ENCODE measurements at regions not wholly inside any gene's neighbourhood (a gene's known extent, or its start where the extent isn't known, plus 50 kb on each side); places are given as distances from the start of the nearest gene placed in this dataset.

DNA sequence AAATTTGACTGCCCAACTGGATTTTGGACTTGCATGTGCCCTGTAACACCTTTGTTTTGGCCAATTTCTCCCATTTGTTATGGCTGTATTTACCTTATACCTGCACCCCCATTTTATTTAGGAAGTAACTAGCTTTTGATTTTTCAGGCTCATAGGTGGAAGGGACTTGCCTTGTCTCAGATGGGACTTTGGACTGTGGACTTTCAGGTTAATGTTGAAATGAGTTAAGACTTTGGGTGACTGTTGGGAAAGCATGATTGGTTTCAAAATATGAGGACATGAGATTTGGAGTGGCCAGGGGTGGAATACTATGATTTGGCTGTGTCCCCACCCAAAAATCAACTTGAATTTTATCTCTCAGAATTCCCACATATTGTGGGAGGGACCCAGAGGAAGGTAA lies 490.2 kb downstream of the PRR16 start:
- no peak for TF ChIP-seq EZH2 (IDR thresholded peaks at IDR 0.05; ENCODE audit: borderline replicate concordance, low read depth, low read length, severe bottlenecking)
- TF ChIP-seq, protein P1, sequence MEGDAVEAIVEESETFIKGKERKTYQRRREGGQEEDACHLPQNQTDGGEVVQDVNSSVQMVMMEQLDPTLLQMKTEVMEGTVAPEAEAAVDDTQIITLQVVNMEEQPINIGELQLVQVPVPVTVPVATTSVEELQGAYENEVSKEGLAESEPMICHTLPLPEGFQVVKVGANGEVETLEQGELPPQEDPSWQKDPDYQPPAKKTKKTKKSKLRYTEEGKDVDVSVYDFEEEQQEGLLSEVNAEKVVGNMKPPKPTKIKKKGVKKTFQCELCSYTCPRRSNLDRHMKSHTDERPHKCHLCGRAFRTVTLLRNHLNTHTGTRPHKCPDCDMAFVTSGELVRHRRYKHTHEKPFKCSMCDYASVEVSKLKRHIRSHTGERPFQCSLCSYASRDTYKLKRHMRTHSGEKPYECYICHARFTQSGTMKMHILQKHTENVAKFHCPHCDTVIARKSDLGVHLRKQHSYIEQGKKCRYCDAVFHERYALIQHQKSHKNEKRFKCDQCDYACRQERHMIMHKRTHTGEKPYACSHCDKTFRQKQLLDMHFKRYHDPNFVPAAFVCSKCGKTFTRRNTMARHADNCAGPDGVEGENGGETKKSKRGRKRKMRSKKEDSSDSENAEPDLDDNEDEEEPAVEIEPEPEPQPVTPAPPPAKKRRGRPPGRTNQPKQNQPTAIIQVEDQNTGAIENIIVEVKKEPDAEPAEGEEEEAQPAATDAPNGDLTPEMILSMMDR (IDR thresholded peaks at IDR 0.05; ENCODE audit: borderline replicate concordance, extremely low read depth, low read length, poor library complexity, severe bottlenecking), result no peak
- Histone ChIP-seq H3K4me1 (ENCODE audit: insufficient read depth, low read length) (no peaks in the 10 kb centered on the region), H3K79me2 (ENCODE audit: insufficient read depth, low read length) (no peaks in the 10 kb centered on the region), H4K20me1 (ENCODE audit: insufficient read depth, low read length) (no peaks in the 10 kb centered on the region), H2AFZ (ENCODE audit: low read depth, low read length) (no peak overlapping the region), H3K36me3 (ENCODE audit: insufficient read depth, low read length) (no peaks in the 10 kb centered on the region; the same call in none of the 2 replicates), H3K4me2 (ENCODE audit: insufficient read depth, low read length) (no peak overlapping the region), H3K27me3 (ENCODE audit: insufficient read depth, low read length, poor library complexity) (no peaks in the 10 kb centered on the region), H3K27ac (ENCODE audit: low read length) (no peak overlapping the region), H3K4me3 (ENCODE audit: low read depth in 1 of 2, low read length in 2 of 2) (no peak overlapping the region), H3K9me3 (ENCODE audit: insufficient read depth, low read length, severe bottlenecking) (peaks cover 34% of the 10 kb centered on the region), H3K9ac (ENCODE audit: low read depth, low read length) (no peak overlapping the region)
- DNase-seq (no peak), ATAC-seq (ENCODE audit: insufficient read depth, low read depth) (no peak)

DNA sequence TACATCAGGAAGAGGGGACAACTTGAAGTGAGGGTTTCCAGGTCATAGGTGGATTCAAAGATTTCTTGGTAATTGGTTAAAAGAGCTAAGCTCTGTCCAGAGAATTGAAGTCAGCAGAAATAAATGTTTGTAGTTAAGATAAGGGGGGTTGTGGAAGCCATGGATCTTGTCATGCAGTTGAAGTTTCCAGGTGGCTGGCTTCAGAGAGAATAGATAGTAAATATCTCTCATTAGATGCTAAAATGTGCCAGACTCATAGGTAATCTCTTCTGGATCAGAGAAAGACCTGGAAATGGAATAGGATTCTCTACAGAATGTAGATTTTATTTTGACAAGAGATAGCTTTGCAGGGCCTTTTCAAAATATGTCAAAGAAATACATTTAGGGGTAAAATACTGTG lies 491.7 kb downstream of the PRR16 start:
- Histone ChIP-seq H3K9ac (ENCODE audit: low read depth, low read length) (no peak overlapping the region), H3K9me3 (ENCODE audit: insufficient read depth, low read length, severe bottlenecking) (peaks cover 32% of the 10 kb centered on the region), H3K4me1 (ENCODE audit: insufficient read depth, low read length) (no peaks in the 10 kb centered on the region), H3K4me3 (ENCODE audit: low read depth in 1 of 2, low read length in 2 of 2) (no peak overlapping the region), H2AFZ (ENCODE audit: low read depth, low read length) (no peak overlapping the region), H3K36me3 (ENCODE audit: insufficient read depth, low read length) (no peaks in the 10 kb centered on the region; the same call in none of the 2 replicates), H4K20me1 (ENCODE audit: insufficient read depth, low read length) (no peaks in the 10 kb centered on the region), H3K79me2 (ENCODE audit: insufficient read depth, low read length) (no peaks in the 10 kb centered on the region), H3K4me2 (ENCODE audit: insufficient read depth, low read length) (no peak overlapping the region), H3K27me3 (ENCODE audit: insufficient read depth, low read length, poor library complexity) (no peaks in the 10 kb centered on the region), H3K27ac (ENCODE audit: low read length) (no peak overlapping the region)
- DNase-seq, result no peak
- no peak for ATAC-seq (ENCODE audit: insufficient read depth, low read depth)
- TF ChIP-seq, protein P1 (IDR thresholded peaks at IDR 0.05; ENCODE audit: borderline replicate concordance, extremely low read depth, low read length, poor library complexity, severe bottlenecking), result no peak
- no peak for TF ChIP-seq EZH2 (IDR thresholded peaks at IDR 0.05; ENCODE audit: borderline replicate concordance, low read depth, low read length, severe bottlenecking)

- Histone ChIP-seq H3K36me3 (ENCODE audit: insufficient read depth, low read length) (no peaks in the 10 kb centered on the region; the same call in 1 of the 2 replicates), H3K79me2 (ENCODE audit: insufficient read depth, low read length) (no peaks in the 10 kb centered on the region), H3K27me3 (ENCODE audit: insufficient read depth, low read length, poor library complexity) (no peaks in the 10 kb centered on the region), H3K9ac (ENCODE audit: low read depth, low read length) (no peak overlapping the region), H3K4me1 (ENCODE audit: insufficient read depth, low read length) (no peaks in the 10 kb centered on the region), H2AFZ (ENCODE audit: low read depth, low read length) (no peak overlapping the region), H3K4me2 (ENCODE audit: insufficient read depth, low read length) (no peak overlapping the region), H3K4me3 (ENCODE audit: low read depth in 1 of 2, low read length in 2 of 2) (no peak overlapping the region), H3K27ac (ENCODE audit: low read length) (no peak overlapping the region), H4K20me1 (ENCODE audit: insufficient read depth, low read length) (no peaks in the 10 kb centered on the region), H3K9me3 (ENCODE audit: insufficient read depth, low read length, severe bottlenecking) (peaks cover 7% of the 10 kb centered on the region)
- TF ChIP-seq, protein P1 (IDR thresholded peaks at IDR 0.05; ENCODE audit: borderline replicate concordance, extremely low read depth, low read length, poor library complexity, severe bottlenecking), result no peak
- TF ChIP-seq EZH2 (IDR thresholded peaks at IDR 0.05; ENCODE audit: borderline replicate concordance, low read depth, low read length, severe bottlenecking), result no peak
- no peak for ATAC-seq (ENCODE audit: insufficient read depth, low read depth)
- no peak for DNase-seq
Measured at GRCh38 chr5:120958877-120959485, 494.9 kb downstream of the PRR16 start.
